ENCODE measurements at regions not wholly inside any gene's neighbourhood (a gene's known extent, or its start where the extent isn't known, plus 50 kb on each side); places are given as distances from the start of the nearest gene placed in this dataset.

DNA sequence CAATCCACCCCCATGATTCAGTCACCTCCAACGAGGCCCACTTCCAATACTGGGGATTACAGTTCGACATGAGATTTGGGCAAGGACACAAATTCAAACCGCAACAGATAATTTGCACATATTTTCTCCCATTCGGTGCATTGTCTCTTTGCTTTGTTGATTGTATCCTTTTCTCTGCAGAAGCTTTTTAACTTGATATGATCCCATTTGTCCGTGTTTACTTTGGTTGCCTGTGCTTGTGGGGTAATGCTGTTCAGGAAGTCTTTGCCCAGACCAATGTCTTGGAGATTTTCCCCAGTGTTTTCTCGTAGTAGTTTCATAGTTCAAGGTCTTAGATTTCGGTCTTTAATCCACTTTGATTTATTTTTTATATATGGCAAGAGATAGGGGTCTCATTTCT is 330.8 kb upstream of the SPRY2 start:
- Histone ChIP-seq H3K9ac (ENCODE audit: low read depth in 1 of 2, low read length in 2 of 2) (no peak overlapping the region), H3K4me1 (ENCODE audit: control insufficient read depth in 4 of 4, insufficient read depth in 4 of 4, low read length in 3 of 4) (no peaks in the 10 kb centered on the region), H3K36me3 (ENCODE audit: control insufficient read depth in 4 of 4, insufficient read depth in 3 of 4, low read depth in 1 of 4, low read length in 3 of 4) (no peaks in the 10 kb centered on the region), H3K9me3 (ENCODE audit: control insufficient read depth in 4 of 4, low read length in 3 of 4) (peaks cover 0 to 2% (median 0%) of the 10 kb centered on the region in 4 donors), H3K27me3 (ENCODE audit: control insufficient read depth in 4 of 4, insufficient read depth in 4 of 4, low read length in 3 of 4) (no peaks in the 10 kb centered on the region), H3K27ac (ENCODE audit: low read depth in 1 of 2, low read length in 2 of 2) (no peak overlapping the region), H3K4me3 (ENCODE audit: low read depth in 1 of 3, low read length in 3 of 3) (peak overlapping the region in 1 of 3 donors; percentile 18)
- TF ChIP-seq, protein P1, sequence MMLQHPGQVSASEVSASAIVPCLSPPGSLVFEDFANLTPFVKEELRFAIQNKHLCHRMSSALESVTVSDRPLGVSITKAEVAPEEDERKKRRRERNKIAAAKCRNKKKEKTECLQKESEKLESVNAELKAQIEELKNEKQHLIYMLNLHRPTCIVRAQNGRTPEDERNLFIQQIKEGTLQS (IDR thresholded peaks at IDR 0.05) = no peak
- TF ChIP-seq TAF1 (conservative IDR thresholded peaks at IDR 0.05) = no peak
- no peak for TF ChIP-seq YY1 (IDR thresholded peaks at IDR 0.05)
- TF ChIP-seq HNF4G (IDR thresholded peaks at IDR 0.05) = no peak
- TF ChIP-seq JUND (IDR thresholded peaks at IDR 0.05) = no peak
- TF ChIP-seq, protein P2, sequence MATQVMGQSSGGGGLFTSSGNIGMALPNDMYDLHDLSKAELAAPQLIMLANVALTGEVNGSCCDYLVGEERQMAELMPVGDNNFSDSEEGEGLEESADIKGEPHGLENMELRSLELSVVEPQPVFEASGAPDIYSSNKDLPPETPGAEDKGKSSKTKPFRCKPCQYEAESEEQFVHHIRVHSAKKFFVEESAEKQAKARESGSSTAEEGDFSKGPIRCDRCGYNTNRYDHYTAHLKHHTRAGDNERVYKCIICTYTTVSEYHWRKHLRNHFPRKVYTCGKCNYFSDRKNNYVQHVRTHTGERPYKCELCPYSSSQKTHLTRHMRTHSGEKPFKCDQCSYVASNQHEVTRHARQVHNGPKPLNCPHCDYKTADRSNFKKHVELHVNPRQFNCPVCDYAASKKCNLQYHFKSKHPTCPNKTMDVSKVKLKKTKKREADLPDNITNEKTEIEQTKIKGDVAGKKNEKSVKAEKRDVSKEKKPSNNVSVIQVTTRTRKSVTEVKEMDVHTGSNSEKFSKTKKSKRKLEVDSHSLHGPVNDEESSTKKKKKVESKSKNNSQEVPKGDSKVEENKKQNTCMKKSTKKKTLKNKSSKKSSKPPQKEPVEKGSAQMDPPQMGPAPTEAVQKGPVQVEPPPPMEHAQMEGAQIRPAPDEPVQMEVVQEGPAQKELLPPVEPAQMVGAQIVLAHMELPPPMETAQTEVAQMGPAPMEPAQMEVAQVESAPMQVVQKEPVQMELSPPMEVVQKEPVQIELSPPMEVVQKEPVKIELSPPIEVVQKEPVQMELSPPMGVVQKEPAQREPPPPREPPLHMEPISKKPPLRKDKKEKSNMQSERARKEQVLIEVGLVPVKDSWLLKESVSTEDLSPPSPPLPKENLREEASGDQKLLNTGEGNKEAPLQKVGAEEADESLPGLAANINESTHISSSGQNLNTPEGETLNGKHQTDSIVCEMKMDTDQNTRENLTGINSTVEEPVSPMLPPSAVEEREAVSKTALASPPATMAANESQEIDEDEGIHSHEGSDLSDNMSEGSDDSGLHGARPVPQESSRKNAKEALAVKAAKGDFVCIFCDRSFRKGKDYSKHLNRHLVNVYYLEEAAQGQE (IDR thresholded peaks at IDR 0.05) = no peak
- TF ChIP-seq GABPA (IDR thresholded peaks at IDR 0.05 in 1 of 2, conservative IDR thresholded peaks at IDR 0.05 in 1 of 2) = no peak
- no peak for TF ChIP-seq NR2F2 (IDR thresholded peaks at IDR 0.05)
- no peak for TF ChIP-seq FOXA1 (IDR thresholded peaks at IDR 0.05)
- TF ChIP-seq, protein P3, sequence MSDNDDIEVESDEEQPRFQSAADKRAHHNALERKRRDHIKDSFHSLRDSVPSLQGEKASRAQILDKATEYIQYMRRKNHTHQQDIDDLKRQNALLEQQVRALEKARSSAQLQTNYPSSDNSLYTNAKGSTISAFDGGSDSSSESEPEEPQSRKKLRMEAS (IDR thresholded peaks at IDR 0.05) = no peak
- no peak for TF ChIP-seq RAD21 (IDR thresholded peaks at IDR 0.05)
- TF ChIP-seq, protein P4, sequence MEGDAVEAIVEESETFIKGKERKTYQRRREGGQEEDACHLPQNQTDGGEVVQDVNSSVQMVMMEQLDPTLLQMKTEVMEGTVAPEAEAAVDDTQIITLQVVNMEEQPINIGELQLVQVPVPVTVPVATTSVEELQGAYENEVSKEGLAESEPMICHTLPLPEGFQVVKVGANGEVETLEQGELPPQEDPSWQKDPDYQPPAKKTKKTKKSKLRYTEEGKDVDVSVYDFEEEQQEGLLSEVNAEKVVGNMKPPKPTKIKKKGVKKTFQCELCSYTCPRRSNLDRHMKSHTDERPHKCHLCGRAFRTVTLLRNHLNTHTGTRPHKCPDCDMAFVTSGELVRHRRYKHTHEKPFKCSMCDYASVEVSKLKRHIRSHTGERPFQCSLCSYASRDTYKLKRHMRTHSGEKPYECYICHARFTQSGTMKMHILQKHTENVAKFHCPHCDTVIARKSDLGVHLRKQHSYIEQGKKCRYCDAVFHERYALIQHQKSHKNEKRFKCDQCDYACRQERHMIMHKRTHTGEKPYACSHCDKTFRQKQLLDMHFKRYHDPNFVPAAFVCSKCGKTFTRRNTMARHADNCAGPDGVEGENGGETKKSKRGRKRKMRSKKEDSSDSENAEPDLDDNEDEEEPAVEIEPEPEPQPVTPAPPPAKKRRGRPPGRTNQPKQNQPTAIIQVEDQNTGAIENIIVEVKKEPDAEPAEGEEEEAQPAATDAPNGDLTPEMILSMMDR (IDR thresholded peaks at IDR 0.05; ENCODE audit: low read depth, low read length, missing input control) = no peak
- no peak for TF ChIP-seq FOXA2 (IDR thresholded peaks at IDR 0.05)
- TF ChIP-seq, protein P5, sequence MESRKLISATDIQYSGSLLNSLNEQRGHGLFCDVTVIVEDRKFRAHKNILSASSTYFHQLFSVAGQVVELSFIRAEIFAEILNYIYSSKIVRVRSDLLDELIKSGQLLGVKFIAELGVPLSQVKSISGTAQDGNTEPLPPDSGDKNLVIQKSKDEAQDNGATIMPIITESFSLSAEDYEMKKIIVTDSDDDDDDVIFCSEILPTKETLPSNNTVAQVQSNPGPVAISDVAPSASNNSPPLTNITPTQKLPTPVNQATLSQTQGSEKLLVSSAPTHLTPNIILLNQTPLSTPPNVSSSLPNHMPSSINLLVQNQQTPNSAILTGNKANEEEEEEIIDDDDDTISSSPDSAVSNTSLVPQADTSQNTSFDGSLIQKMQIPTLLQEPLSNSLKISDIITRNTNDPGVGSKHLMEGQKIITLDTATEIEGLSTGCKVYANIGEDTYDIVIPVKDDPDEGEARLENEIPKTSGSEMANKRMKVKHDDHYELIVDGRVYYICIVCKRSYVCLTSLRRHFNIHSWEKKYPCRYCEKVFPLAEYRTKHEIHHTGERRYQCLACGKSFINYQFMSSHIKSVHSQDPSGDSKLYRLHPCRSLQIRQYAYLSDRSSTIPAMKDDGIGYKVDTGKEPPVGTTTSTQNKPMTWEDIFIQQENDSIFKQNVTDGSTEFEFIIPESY (IDR thresholded peaks at IDR 0.05) = no peak
- 80% methylated on average over 7 of the region's 7 CpGs for WGBS
- DNase-seq (ENCODE audit: low spot score) = no peak

DNA sequence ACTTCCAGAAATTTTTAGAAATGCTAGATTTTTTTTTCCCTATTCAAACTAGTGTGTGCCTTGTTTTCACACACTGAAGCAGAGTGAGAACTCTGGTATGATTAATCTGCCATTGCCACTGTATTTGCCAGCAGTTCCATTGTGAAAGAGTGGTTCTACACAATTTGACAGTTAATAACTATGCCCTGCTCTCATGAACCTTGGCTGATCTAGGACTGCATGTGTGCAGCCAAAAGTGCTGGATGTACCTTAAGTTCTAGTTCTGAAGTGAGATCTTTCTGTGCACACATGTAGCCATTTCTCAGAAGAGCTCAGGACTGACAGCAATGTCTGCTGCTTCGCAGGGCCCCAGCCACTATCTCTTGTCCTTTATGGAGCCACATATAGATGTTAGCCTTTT is 328.2 kb upstream of the SPRY2 start:
- Histone ChIP-seq H3K9ac (ENCODE audit: low read depth in 1 of 2, low read length in 2 of 2) (no peak overlapping the region), H3K4me1 (ENCODE audit: control insufficient read depth in 4 of 4, insufficient read depth in 4 of 4, low read length in 3 of 4) (no peaks in the 10 kb centered on the region), H3K36me3 (ENCODE audit: control insufficient read depth in 4 of 4, insufficient read depth in 3 of 4, low read depth in 1 of 4, low read length in 3 of 4) (no peaks in the 10 kb centered on the region), H3K9me3 (ENCODE audit: control insufficient read depth in 4 of 4, low read length in 3 of 4) (peaks cover 0 to 2% (median 0%) of the 10 kb centered on the region in 4 donors), H3K27me3 (ENCODE audit: control insufficient read depth in 4 of 4, insufficient read depth in 4 of 4, low read length in 3 of 4) (no peaks in the 10 kb centered on the region), H3K27ac (ENCODE audit: low read depth in 1 of 2, low read length in 2 of 2) (no peak overlapping the region), H3K4me3 (ENCODE audit: low read depth in 1 of 3, low read length in 3 of 3) (no peak overlapping the region)
- DNase-seq (ENCODE audit: low spot score) = no peak
- WGBS = 90% methylated on average over 1 of the region's 1 CpG
- TF ChIP-seq TAF1 (conservative IDR thresholded peaks at IDR 0.05) (no peak), FOXA1 (IDR thresholded peaks at IDR 0.05) (no peak), GABPA (IDR thresholded peaks at IDR 0.05 in 1 of 2, conservative IDR thresholded peaks at IDR 0.05 in 1 of 2) (no peak), HNF4G (IDR thresholded peaks at IDR 0.05) (no peak), FOXA2 (IDR thresholded peaks at IDR 0.05) (no peak), EGR1 (IDR thresholded peaks at IDR 0.05; ENCODE audit: low read depth in 2 of 2) (no peak), RXRA (IDR thresholded peaks at IDR 0.05) (no peak), YY1 (IDR thresholded peaks at IDR 0.05) (no peak), NR2F2 (IDR thresholded peaks at IDR 0.05) (no peak), HNF4A (conservative IDR thresholded peaks at IDR 0.05) (no peak), JUND (IDR thresholded peaks at IDR 0.05) (no peak), RAD21 (IDR thresholded peaks at IDR 0.05) (no peak), SP1 (IDR thresholded peaks at IDR 0.05) (no peak)
- TF ChIP-seq, protein P1 (IDR thresholded peaks at IDR 0.05) = no peak
- TF ChIP-seq, protein P3 (IDR thresholded peaks at IDR 0.05) = no peak
- TF ChIP-seq, protein P4 (IDR thresholded peaks at IDR 0.05; ENCODE audit: low read depth, low read length, missing input control) = no peak
- TF ChIP-seq, protein P5 (IDR thresholded peaks at IDR 0.05) = no peak
